ENCODE measurements at regions not wholly inside any gene's neighbourhood (a gene's known extent, or its start where the extent isn't known, plus 50 kb on each side); places are given as distances from the start of the nearest gene placed in this dataset.

DNA sequence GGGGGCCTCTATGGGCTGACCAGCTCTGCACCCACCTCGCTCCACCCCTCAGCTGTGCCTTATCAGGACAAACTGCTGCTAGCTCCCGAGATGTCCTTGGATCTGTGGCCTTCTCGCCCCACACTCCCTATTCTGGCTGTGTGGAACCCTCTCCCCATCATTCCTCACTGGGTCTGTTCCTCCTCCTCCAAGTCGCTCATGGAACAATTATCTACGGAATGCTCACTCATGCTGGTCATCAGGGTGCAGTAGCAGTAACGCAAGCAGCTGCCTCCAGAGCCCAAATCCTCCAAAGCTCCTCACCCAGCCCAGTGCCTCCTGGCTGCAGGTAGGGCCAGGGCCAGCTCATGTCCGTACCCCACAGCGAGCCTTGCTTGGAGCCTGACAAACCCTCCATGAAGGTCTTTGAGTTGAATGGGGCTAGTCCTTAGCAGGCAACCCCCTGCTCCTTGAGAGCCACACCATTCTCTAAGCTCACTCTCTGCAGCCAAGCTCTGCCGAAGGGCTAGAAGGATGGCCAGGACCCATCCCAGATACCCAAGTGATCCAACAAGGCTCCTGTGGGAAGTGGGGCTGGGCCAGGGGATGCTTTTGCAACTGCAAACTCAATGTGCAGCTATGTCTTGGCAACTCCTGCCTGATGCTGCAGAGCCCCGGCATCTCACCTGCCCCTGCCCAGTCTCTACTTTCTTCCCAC lies 977.8 kb downstream of the TBC1D22A start:
- 87 to 88% methylated on average over 5 to 10 of the region's 10 CpGs for WGBS, 2 donors
- no peak for DNase-seq (ENCODE audit: low spot score in 2 of 2)
- no peak overlapping the region for H3K27ac ChIP-seq
- no peaks in the 10 kb centered on the region for H3K36me3 ChIP-seq
- H3K4me1 ChIP-seq: no peaks in the 10 kb centered on the region
- H3K27me3 ChIP-seq: no peaks in the 10 kb centered on the region
- no peak overlapping the region for H3K4me3 ChIP-seq
- TF ChIP-seq POLR2A (IDR thresholded peaks at IDR 0.05) (no peak), EP300 (IDR thresholded peaks at IDR 0.05) (no peak)
- TF ChIP-seq, protein P1, sequence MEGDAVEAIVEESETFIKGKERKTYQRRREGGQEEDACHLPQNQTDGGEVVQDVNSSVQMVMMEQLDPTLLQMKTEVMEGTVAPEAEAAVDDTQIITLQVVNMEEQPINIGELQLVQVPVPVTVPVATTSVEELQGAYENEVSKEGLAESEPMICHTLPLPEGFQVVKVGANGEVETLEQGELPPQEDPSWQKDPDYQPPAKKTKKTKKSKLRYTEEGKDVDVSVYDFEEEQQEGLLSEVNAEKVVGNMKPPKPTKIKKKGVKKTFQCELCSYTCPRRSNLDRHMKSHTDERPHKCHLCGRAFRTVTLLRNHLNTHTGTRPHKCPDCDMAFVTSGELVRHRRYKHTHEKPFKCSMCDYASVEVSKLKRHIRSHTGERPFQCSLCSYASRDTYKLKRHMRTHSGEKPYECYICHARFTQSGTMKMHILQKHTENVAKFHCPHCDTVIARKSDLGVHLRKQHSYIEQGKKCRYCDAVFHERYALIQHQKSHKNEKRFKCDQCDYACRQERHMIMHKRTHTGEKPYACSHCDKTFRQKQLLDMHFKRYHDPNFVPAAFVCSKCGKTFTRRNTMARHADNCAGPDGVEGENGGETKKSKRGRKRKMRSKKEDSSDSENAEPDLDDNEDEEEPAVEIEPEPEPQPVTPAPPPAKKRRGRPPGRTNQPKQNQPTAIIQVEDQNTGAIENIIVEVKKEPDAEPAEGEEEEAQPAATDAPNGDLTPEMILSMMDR (IDR thresholded peaks at IDR 0.05): no peak
- no peaks in the 10 kb centered on the region for H3K9me3 ChIP-seq

DNA sequence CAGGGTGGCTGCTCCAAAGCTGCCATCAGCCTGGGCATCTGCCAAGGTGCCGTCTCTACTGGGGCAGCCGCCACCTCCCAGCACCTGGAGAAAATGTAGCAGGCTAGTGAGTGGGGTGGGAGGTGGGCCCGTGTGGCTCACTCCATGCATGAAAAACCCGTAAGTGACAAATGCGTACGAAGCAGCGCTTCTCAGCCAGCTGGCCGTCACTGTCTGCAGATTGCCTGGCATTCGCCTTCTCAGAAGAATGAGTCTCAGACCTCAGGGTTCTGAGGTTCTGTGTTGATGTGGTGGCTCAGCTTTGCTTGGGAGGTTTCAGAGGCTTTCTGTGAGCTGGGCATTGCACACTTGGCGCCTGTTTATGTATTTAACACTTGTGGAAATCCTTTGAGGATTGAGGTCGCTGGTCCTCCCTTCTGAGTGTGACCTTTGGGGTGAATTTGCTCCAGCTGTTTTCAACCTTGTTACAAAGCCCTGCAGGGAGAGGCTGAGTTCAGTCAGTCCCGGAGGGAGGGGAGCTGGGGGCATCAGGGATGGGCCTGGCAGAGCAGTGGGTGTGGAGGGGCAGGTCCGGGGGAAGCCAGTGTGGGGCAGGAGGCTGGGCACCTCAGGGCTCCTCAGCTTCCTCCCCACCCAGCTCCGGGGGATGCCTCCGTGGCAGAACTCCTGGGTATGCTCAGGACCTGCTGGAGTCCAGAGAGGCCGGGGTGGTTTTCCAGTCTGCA lies 977.0 kb downstream of the TBC1D22A start:
- no peak for DNase-seq (ENCODE audit: low spot score in 2 of 2)
- 64 to 69% methylated on average over 12 to 16 of the region's 16 CpGs for WGBS, 2 donors
- TF ChIP-seq POLR2A (IDR thresholded peaks at IDR 0.05) (no peak), EP300 (IDR thresholded peaks at IDR 0.05) (no peak)
- TF ChIP-seq, protein P1 (IDR thresholded peaks at IDR 0.05): no peak
- H3K4me3 ChIP-seq: no peak overlapping the region
- H3K27me3 ChIP-seq: no peaks in the 10 kb centered on the region
- no peaks in the 10 kb centered on the region for H3K4me1 ChIP-seq
- H3K36me3 ChIP-seq: no peaks in the 10 kb centered on the region
- H3K27ac ChIP-seq: no peak overlapping the region
- H3K9me3 ChIP-seq: no peaks in the 10 kb centered on the region

DNA sequence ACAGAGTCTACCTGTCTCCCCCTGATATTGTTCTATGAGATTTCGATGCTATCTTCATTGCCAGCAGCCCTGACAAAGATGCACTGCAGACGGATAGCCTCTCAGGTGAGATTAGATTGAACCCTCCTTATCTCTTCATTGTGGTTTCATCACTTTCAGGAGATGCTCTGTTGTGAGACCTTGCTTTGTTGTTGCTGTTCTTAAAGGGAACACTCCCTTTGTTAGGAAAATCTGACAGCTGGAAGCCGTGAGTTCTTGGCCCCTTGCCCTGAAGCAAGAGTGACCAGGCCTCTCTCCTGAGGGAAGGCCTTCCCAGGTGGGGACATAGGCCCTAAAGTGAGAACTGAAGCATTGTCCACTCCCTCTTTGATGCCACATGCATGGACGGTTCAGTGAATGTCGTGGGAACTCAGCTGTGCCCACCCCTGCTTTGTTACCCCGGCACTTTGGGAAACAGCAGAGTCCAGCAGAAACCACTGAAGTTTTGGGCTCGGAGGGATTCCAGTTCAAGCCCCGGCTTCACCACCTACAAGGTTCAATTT lies 976.1 kb downstream of the TBC1D22A start:
- no peak for DNase-seq (ENCODE audit: low spot score in 2 of 2)
- H3K4me3 ChIP-seq: no peak overlapping the region
- H3K4me1 ChIP-seq: no peaks in the 10 kb centered on the region
- no peaks in the 10 kb centered on the region for H3K36me3 ChIP-seq
- TF ChIP-seq POLR2A (IDR thresholded peaks at IDR 0.05): no peak
- TF ChIP-seq, protein P1 (IDR thresholded peaks at IDR 0.05): no peak
- TF ChIP-seq EP300 (IDR thresholded peaks at IDR 0.05): no peak
- H3K9me3 ChIP-seq: no peaks in the 10 kb centered on the region
- 68 to 77% methylated on average over 8 of the region's 8 CpGs for WGBS, 2 donors
- no peaks in the 10 kb centered on the region for H3K27me3 ChIP-seq
- no peak overlapping the region for H3K27ac ChIP-seq

DNA sequence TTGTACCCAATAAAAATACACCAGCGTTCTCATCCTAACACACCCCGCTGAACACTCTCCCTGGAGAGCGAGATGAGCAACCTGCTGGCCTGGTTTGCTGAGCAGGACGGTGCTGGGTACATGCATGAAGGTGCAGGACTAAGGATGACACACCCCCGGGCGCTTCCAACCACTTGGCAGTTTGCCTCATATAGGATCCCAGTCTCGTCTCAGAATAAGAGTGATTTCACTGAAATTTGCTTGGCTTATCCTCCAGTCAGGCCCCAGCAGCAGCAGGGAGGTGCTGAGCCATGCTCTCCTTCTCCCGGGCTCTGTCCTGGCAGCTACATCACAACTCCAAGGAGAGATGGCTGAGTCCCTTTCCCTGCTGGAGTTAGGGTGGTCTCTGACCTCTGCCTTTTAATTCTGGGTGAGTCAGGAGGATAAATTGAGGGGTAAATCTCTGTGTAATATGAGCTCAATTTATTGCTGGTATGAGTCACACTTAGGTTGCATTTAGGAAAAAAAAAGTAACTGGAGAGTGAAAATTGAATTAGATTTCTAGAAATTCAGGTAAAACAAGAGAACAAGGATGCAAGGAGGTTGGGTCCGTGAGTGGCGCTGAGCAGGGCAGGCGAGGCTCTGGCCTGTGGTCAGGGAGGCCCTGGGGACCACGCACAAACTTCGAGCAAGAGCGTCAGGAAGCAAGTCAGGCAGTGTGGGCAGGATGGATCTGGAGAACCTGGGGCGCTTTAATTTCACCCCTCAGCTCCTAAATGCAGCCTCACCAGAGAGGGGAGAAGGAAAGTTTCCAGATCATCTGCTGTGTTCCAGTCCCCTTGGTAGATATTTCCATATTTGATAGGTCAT lies 974.0 kb downstream of the TBC1D22A start:
- Histone ChIP-seq H3K27ac (no peak overlapping the region), H3K4me1 (no peaks in the 10 kb centered on the region), H3K9me3 (peaks cover 0 to 6% (median 0%) of the 10 kb centered on the region in 4 donors), H3K4me3 (no peak overlapping the region), H3K27me3 (no peaks in the 10 kb centered on the region), H3K36me3 (no peaks in the 10 kb centered on the region)
- TF ChIP-seq, protein P1 (IDR thresholded peaks at IDR 0.05): no peak
- no peak for TF ChIP-seq EP300 (IDR thresholded peaks at IDR 0.05)
- TF ChIP-seq POLR2A (IDR thresholded peaks at IDR 0.05): no peak
- no peak for DNase-seq (ENCODE audit: low spot score in 2 of 2)
- WGBS, 2 donors: 67 to 80% methylated on average over 15 of the region's 15 CpGs

All from tibial nerve (tissue), 4 donors.